ENCODE measurements at regions not wholly inside any gene's neighbourhood (a gene's known extent, or its start where the extent isn't known, plus 50 kb on each side); places are given as distances from the start of the nearest gene placed in this dataset.

DNA sequence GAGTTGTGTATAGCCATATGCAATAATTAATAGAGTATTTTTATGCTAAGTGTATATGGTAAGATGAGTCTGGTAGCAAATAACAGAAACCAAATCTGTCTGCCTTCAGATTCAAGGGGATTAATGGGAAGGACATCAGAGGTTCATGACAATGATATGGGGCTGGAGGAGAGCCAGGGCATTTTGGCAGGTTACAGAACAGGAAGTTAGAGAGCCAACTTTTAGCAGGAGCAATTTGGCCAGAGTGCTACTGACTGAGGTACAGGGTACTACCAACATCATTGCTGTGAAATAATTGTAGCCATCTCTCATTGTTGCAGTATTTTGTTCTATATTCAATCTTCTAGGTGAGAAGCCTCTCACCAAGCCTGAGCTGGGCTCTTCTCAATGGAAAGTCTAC, 210.9 kb upstream of the FAM47A start:
- no peak for TF ChIP-seq EZH2 (IDR thresholded peaks at IDR 0.05; ENCODE audit: borderline replicate concordance, low read depth, low read length, poor library complexity, severe bottlenecking)
- TF ChIP-seq, protein P1, sequence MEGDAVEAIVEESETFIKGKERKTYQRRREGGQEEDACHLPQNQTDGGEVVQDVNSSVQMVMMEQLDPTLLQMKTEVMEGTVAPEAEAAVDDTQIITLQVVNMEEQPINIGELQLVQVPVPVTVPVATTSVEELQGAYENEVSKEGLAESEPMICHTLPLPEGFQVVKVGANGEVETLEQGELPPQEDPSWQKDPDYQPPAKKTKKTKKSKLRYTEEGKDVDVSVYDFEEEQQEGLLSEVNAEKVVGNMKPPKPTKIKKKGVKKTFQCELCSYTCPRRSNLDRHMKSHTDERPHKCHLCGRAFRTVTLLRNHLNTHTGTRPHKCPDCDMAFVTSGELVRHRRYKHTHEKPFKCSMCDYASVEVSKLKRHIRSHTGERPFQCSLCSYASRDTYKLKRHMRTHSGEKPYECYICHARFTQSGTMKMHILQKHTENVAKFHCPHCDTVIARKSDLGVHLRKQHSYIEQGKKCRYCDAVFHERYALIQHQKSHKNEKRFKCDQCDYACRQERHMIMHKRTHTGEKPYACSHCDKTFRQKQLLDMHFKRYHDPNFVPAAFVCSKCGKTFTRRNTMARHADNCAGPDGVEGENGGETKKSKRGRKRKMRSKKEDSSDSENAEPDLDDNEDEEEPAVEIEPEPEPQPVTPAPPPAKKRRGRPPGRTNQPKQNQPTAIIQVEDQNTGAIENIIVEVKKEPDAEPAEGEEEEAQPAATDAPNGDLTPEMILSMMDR (conservative IDR thresholded peaks at IDR 0.05; ENCODE audit: low read depth, low read length): no peak
- peaks cover 8% of the 10 kb centered on the region for H3K4me1 ChIP-seq (ENCODE audit: insufficient read depth, low read length, poor library complexity, severe bottlenecking)
- H3K4me3 ChIP-seq (ENCODE audit: low read depth, low read length, poor library complexity, severe bottlenecking): no peak overlapping the region
- no peaks in the 10 kb centered on the region for H3K27me3 ChIP-seq (replicated peaks; ENCODE audit: insufficient read depth, low read depth, low read length, poor library complexity)
- BruUV-seq (replicated peaks): no TSS peak
- ChIA-PET POLR2A (ENCODE audit: low non-redundant PET) (no interaction called here), CTCF (no interaction called here)
- no peaks in the 10 kb centered on the region for H3K36me3 ChIP-seq (ENCODE audit: insufficient read depth, low read length, poor library complexity, severe bottlenecking)
- intact Hi-C loops (cut with micrococcal nuclease; ENCODE audit: unreplicated experiment): no loop called here
- DNase-seq (ENCODE audit: low spot score): no peak
- no peak overlapping the region for H3K27ac ChIP-seq (ENCODE audit: low read depth, low read length, poor library complexity, severe bottlenecking)
- no peaks in the 10 kb centered on the region for H3K9me3 ChIP-seq (ENCODE audit: low read depth, low read length, poor library complexity, severe bottlenecking)

DNA sequence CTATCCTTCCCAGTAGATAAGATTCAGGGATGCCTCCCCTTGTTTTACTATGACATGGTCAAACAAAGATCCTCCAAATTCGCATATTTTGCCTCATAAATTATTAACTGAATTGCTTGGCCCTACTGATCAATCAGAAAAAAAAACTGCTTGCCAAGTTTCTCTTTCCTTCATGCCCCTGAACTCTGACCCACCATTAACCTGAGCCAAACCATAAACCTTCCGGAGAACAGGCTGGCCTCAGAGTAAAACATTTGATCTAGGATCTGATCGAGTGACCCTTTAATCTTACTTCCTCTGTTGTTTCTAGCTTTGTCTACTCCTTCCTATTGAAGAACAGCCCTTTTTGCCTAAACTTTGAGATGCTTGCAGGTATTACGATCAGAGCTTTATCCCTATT, 209.7 kb upstream of the FAM47A start:
- Histone ChIP-seq H3K4me1 (ENCODE audit: insufficient read depth, low read length, poor library complexity, severe bottlenecking) (peaks cover 9% of the 10 kb centered on the region), H3K4me3 (ENCODE audit: low read depth, low read length, poor library complexity, severe bottlenecking) (no peak overlapping the region), H3K9me3 (ENCODE audit: low read depth, low read length, poor library complexity, severe bottlenecking) (no peaks in the 10 kb centered on the region), H3K27ac (ENCODE audit: low read depth, low read length, poor library complexity, severe bottlenecking) (no peak overlapping the region), H3K36me3 (ENCODE audit: insufficient read depth, low read length, poor library complexity, severe bottlenecking) (no peaks in the 10 kb centered on the region), H3K27me3 (replicated peaks; ENCODE audit: insufficient read depth, low read depth, low read length, poor library complexity) (no peaks in the 10 kb centered on the region)
- CTCF ChIA-PET: interaction anchor here (1.7 kb wide), 1 partner anchor 907 kb away, joined by 7 read pairs; no protein-coding TSS in a partner anchor
- POLR2A ChIA-PET (ENCODE audit: low non-redundant PET): interaction anchor here (0.7 kb wide), 1 partner anchor 71 kb away, joined by 4 read pairs; no protein-coding TSS in a partner anchor
- intact Hi-C loops (cut with micrococcal nuclease; ENCODE audit: unreplicated experiment): no loop called here
- TF ChIP-seq EZH2 (IDR thresholded peaks at IDR 0.05; ENCODE audit: borderline replicate concordance, low read depth, low read length, poor library complexity, severe bottlenecking): no peak
- TF ChIP-seq, protein P1 (conservative IDR thresholded peaks at IDR 0.05; ENCODE audit: low read depth, low read length): no peak
- no peak for DNase-seq (ENCODE audit: low spot score)
- no TSS peak for BruUV-seq (replicated peaks)

DNA sequence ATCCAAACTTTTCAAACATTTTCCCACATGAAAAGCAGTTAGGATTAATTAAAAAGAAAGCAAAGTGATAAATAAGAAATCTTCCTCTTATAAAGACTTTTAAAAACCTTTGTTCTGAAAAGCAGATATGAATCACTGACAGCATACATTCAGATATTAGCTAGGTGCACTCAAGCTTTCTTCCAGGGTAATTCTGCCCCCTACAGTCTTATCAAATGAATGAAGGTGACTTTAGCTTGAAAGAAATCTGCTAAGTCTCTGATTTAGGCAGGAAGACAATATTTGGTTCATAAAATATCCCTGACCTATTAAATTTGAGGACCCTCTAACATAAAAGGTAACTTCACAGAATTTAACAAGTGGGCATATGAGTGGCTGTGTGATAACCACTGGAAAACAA, 209.1 kb upstream of the FAM47A start:
- CTCF ChIA-PET: interaction anchor here (1.7 kb wide), 1 partner anchor 907 kb away, joined by 7 read pairs; no protein-coding TSS in a partner anchor
- Histone ChIP-seq H3K27ac (ENCODE audit: low read depth, low read length, poor library complexity, severe bottlenecking) (no peak overlapping the region), H3K36me3 (ENCODE audit: insufficient read depth, low read length, poor library complexity, severe bottlenecking) (no peaks in the 10 kb centered on the region), H3K4me1 (ENCODE audit: insufficient read depth, low read length, poor library complexity, severe bottlenecking) (peaks cover 9% of the 10 kb centered on the region), H3K9me3 (ENCODE audit: low read depth, low read length, poor library complexity, severe bottlenecking) (no peaks in the 10 kb centered on the region), H3K4me3 (ENCODE audit: low read depth, low read length, poor library complexity, severe bottlenecking) (no peak overlapping the region), H3K27me3 (replicated peaks; ENCODE audit: insufficient read depth, low read depth, low read length, poor library complexity) (no peaks in the 10 kb centered on the region)
- POLR2A ChIA-PET (ENCODE audit: low non-redundant PET): interaction anchor here (0.7 kb wide), 1 partner anchor 71 kb away, joined by 4 read pairs; no protein-coding TSS in a partner anchor
- BruUV-seq (replicated peaks): no TSS peak
- peak; percentile 16 for DNase-seq (ENCODE audit: low spot score)
- TF ChIP-seq, protein P1 (conservative IDR thresholded peaks at IDR 0.05; ENCODE audit: low read depth, low read length): peak; percentile 49
- no peak for TF ChIP-seq EZH2 (IDR thresholded peaks at IDR 0.05; ENCODE audit: borderline replicate concordance, low read depth, low read length, poor library complexity, severe bottlenecking)
- intact Hi-C loops (cut with micrococcal nuclease; ENCODE audit: unreplicated experiment): no loop called here
